Skeletal muscle tissue (tissue), 3 donors: ENCODE measurements at regions not wholly inside any gene's neighbourhood (a gene's known extent, or its start where the extent isn't known, plus 50 kb on each side); places are given as distances from the start of the nearest gene placed in this dataset.
"Not testable (repeated sequence)": the region's sequence is repeated elsewhere in the genome, so short reads cannot be mapped to it uniquely, and the experiment has no call there.

ENCODE experiments used
- H3K27ac ChIP-seq: one replicate; pipeline ENCODE4 v1.7.0; 2013; ENCODE audit warnings: mild to moderate bottlenecking, low read depth, low read length, inconsistent platforms
- H3K27me3 ChIP-seq, 3 donors: one replicate each; pipeline ENCODE4 v1.7.0; 2013; ENCODE audit warnings: low read length in 3 of 3; ENCODE audit not compliant: control insufficient read depth in 3 of 3, insufficient read depth in 3 of 3
- H3K36me3 ChIP-seq, 3 donors: one replicate each; pipeline ENCODE4 v1.7.0; 2013; ENCODE audit warnings: low read length in 3 of 3; ENCODE audit not compliant: control insufficient read depth in 3 of 3, insufficient read depth in 3 of 3
- H3K4me1 ChIP-seq, 3 donors: one replicate each; pipeline ENCODE4 v1.7.0; 2013; ENCODE audit warnings: low read length in 3 of 3, mild to moderate bottlenecking in 3 of 3; ENCODE audit not compliant: control insufficient read depth in 3 of 3, insufficient read depth in 3 of 3
- H3K4me3 ChIP-seq, 3 donors: one replicate each; pipeline ENCODE4 v1.7.0; 2013; ENCODE audit warnings: low read length in 3 of 3
- H3K9ac ChIP-seq, 3 donors: one replicate each; pipeline ENCODE4 v1.7.0; 2013; ENCODE audit warnings: low read length in 3 of 3, mild to moderate bottlenecking in 3 of 3, moderate library complexity in 2 of 3, low read depth in 1 of 3
- H3K9me3 ChIP-seq, 3 donors: one replicate each; pipeline ENCODE4 v1.7.0; 2013; ENCODE audit warnings: low read length in 3 of 3; ENCODE audit not compliant: control insufficient read depth in 3 of 3
- donor health status: Osteomylitis.

DNA sequence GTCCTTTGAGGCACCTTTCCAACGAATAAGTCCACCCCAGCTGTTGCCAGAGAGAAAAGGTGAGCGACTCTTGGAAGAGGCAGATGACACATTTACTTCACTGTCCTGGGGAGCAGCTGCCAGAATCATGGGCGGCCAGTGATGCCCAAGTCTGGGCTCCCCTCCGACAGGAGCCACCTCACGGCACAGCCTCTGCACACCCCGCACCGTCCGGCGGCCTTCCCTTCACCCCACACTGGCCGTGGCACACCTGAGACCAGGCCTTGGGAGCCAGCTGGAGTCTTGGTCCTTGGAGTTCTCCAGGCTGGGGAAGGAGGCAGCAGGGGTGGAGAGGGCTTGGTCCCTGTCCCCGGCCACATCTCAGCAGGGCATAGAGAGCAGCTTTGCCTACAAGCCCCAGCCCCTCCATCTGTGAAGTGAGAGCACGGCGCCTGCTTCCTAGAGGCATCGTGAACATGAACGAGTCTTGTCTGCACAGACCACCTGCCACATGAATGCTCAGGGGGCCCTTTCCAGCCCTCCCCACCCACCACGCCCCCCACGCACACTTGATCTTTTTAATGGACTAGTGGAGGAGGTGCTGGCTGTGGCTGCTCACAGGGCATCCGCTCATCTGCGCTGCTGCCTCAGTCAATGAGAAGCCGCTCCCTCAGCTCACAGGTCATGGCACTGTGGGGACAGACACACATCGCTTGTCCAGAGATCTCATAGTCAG lies 400.2 kb upstream of the MYT1L start:
- H3K9me3 ChIP-seq = no peaks in the 10 kb centered on the region
- no peaks in the 10 kb centered on the region for H3K4me1 ChIP-seq
- H3K9ac ChIP-seq = no peak overlapping the region
- H3K27ac ChIP-seq = no peak overlapping the region
- H3K4me3 ChIP-seq = no peak overlapping the region
- peaks cover 5 to 9% (median 8%) of the 10 kb centered on the region in 3 donors for H3K27me3 ChIP-seq
- no peaks in the 10 kb centered on the region for H3K36me3 ChIP-seq

DNA sequence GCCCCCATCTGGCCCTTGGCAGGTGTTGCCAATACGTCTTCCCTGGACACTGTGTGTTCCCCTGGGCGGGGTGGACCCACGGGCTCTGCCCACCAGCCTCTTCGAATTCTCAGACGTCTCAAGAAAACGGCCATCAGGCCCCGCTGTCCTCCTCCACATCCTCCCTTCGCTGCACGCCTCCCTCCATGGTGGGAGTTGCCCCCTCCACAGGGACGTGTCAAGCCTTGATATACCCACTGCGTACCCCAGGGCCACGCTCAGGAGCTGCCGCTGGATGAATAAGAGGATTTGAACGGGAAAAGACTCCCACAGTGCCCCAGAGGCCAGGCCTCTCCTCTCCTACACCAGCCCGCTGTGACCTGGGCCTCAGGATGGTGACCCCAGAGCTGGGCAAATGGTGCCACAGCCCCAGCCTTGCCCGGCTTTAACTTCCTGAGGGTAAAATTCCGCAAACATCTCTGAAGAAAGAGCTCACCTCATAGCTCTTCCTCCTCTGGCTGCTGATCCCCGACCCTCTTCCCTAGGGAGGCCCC lies 399.3 kb upstream of the MYT1L start:
- Histone ChIP-seq H3K27ac (no peak overlapping the region), H3K4me1 (no peaks in the 10 kb centered on the region), H3K36me3 (no peaks in the 10 kb centered on the region), H3K9ac (no peak overlapping the region), H3K27me3 (peaks cover 5 to 9% (median 8%) of the 10 kb centered on the region in 3 donors), H3K9me3 (no peaks in the 10 kb centered on the region), H3K4me3 (no peak overlapping the region)

DNA sequence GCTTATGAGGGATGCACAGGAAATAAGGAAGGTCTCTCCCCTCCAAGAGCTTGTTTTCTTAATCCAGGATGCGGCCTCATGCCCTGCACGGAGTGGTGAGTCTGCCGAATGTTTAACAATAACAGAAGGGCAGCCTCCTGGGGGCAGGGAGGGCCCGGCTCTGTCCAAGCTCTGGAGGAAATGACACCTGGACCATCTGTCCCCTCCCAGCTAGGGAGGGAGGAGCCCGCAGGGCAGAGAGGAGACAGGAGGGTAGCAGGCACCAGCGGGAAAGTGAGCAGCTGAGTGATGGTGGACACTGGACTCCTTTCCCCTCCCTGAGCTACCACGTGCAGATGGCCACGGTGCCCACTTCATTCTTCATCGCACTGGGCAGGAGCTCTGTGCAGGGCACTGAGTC lies 398.2 kb upstream of the MYT1L start:
- Histone ChIP-seq H3K4me3 (no peak overlapping the region), H3K27me3 (peaks cover 4 to 6% (median 4%) of the 10 kb centered on the region in 3 donors), H3K36me3 (no peaks in the 10 kb centered on the region), H3K9me3 (no peaks in the 10 kb centered on the region), H3K27ac (no peak overlapping the region), H3K4me1 (no peaks in the 10 kb centered on the region), H3K9ac (no peak overlapping the region)

DNA sequence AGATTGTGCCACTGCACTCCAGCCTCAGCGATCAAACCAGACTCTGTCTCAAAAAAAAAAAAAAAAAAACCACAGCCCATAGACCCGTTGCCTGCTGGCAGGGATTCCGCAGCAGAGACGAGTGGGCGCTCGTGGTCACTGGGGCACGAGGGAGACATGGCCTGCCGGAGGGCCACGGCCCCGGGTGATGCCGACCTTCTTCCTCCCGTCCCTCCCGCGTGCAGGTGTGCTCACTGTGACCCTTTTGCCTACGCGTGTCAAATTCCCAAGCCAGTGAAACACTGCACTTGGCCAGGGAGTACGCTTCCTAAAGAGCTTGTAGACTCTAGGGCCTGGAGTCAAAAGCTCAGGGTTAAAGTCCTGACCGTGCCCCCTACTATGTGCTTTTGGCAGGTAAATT lies 397.6 kb upstream of the MYT1L start:
- Histone ChIP-seq H3K27me3 (peaks cover 0 to 3% (median 3%) of the 10 kb centered on the region in 3 donors), H3K4me3 (no peak overlapping the region), H3K9me3 (no peaks in the 10 kb centered on the region), H3K36me3 (no peaks in the 10 kb centered on the region), H3K4me1 (no peaks in the 10 kb centered on the region), H3K9ac (no peak overlapping the region), H3K27ac (no peak overlapping the region)

DNA sequence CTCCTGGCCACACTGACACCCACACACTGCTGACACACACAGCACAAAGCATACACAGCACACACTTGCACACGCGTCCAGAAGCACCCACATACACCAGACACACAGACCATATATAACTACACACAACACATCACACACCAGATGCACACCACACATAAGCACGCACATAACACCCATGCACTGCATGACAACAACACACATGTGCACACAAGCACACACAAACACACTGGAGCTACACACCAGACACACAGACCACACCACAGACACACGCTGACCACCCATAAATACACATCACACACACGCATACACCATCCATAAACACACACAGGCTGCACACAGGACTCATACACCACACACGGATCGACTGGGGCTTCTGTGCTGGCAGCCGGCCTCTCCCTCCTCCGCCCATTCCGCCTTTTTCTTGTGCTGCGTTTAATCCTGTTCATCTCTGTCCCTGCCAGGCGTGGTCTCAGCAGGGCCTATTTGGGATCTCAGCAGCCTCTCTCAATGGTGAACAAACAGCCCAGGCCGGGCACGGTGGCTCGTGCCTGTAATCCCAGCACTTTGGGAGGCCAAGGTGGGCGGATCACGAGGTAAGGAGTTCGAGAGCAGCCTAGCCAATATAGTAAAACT lies 396.9 kb upstream of the MYT1L start:
- H3K36me3 ChIP-seq = no peaks in the 10 kb centered on the region
- H3K4me3 ChIP-seq = no peak overlapping the region
- H3K4me1 ChIP-seq = no peaks in the 10 kb centered on the region
- H3K9me3 ChIP-seq = no peaks in the 10 kb centered on the region
- no peak overlapping the region for H3K27ac ChIP-seq
- peaks cover 3 to 4% (median 3%) of the 10 kb centered on the region in 3 donors for H3K27me3 ChIP-seq
- no peak overlapping the region for H3K9ac ChIP-seq

DNA sequence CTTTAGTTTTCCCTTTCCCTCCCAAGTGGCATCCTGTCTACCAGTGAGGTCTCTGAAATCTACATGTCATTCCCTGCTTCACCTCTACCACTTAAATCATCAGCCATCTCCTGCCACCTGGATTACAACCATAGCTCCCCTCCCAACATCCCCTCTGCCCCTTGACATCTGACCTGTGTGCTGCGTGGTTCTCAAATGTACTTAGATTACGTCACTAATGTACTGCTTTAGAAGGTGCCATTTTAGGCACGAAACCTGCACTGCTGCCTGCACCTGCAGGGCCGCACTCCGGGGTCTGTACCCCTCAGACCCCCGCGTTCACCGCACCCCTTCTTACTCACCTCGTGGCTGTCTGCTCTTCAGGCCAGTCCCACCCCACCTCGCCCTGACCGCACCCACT lies 395.1 kb upstream of the MYT1L start:
- Histone ChIP-seq H3K27ac (no peak overlapping the region), H3K9me3 (no peaks in the 10 kb centered on the region), H3K9ac (no peak overlapping the region), H3K4me3 (no peak overlapping the region), H3K27me3 (peaks cover 3 to 4% (median 3%) of the 10 kb centered on the region in 3 donors), H3K36me3 (no peaks in the 10 kb centered on the region), H3K4me1 (no peaks in the 10 kb centered on the region)

DNA sequence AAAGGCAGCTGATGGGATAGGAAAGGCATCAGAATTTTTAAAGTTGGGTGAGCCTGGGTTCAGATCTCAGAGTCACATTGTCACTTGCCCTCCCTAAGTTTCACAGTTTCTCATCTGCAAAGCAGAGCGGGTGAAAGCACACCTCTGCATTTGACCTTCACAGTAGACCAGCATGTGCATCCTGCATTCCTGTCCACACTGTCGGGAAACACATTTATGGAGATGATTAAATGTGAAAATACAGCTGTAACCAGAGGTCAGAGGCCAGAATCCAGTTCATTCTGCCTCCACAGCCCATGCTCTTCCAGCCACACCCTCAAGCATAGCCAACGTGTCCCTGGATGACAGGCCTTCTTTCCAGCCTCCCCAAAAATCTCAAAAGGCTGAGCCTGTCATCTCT lies 392.0 kb upstream of the MYT1L start:
- H3K4me1 ChIP-seq = no peaks in the 10 kb centered on the region
- H3K36me3 ChIP-seq = no peaks in the 10 kb centered on the region
- H3K9me3 ChIP-seq = no peaks in the 10 kb centered on the region
- no peak overlapping the region for H3K4me3 ChIP-seq
- no peak overlapping the region for H3K9ac ChIP-seq
- H3K27me3 ChIP-seq = peaks cover 0 to 4% (median 3%) of the 10 kb centered on the region in 3 donors
- no peak overlapping the region for H3K27ac ChIP-seq

DNA sequence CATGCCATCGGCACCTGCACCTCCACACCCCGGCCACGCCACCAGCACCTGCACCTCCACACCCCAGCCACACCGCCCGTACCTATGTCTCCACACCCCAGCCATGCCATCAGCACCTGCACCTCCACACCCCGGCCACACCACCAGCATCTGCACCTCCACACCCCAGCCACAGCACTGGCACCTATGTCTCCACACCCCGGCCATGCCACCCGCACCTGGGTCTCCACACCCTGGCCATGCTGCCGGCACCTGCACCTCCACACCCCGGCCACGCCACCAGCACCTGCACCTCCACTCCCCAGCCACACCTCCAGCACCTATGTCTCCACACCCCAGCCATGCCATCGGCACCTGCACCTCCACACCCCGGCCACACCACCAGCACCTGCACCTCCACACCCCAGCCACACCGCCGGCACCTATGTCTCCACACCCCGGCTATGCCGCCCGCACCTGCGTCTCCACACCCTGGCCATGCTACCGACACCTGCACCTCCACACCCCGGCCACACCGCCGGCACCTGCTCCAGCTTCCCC lies 390.3 kb upstream of the MYT1L start:
- H3K4me3 ChIP-seq = no peak overlapping the region
- H3K4me1 ChIP-seq = no peaks in the 10 kb centered on the region
- H3K9ac ChIP-seq = no peak overlapping the region
- H3K27ac ChIP-seq = no peak overlapping the region
- peaks cover 0 to 8% (median 4%) of the 10 kb centered on the region in 3 donors for H3K27me3 ChIP-seq
- H3K9me3 ChIP-seq = no peaks in the 10 kb centered on the region
- H3K36me3 ChIP-seq = no peaks in the 10 kb centered on the region

DNA sequence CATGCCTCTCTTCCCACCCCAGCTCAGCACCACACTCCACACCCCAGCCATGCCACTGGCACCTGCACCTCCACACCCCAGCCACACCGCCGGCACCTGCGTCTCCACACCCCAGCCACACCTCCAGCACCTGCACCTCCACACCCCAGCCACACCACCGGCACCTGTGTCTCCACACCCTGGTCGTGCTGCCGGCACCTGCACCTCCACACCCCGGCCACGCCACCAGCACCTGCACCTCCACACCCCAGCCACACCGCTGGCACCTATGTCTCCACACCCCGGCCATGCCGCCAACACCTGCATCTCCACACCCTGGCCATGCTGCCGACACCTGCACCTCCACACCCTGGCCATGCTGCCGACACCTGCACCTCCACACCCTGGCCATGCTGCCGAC lies 389.7 kb upstream of the MYT1L start:
- not testable (repeated sequence) for H3K4me3 ChIP-seq, H3K27ac ChIP-seq, H3K36me3 ChIP-seq, H3K27me3 ChIP-seq, H3K9me3 ChIP-seq, H3K9ac ChIP-seq, H3K4me1 ChIP-seq

DNA sequence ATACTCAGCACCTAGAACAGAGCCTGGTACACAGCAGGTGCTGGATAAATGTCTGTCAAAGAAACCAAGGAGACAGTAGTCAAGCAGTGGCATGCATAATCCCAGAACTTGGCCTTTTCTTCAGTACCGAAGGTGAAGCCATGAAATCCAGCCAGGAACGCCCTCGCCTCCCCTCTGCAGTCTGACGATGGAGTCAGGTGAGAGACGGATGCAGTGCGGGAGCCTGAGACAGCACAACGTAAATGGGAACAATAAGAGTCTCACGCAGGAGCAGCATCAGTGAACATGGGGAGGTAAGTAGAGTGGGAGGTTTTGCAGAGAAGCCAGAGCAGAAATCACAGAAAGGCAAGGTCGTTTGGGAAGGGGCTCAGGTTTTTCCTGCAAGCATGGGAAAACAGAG lies 389.3 kb upstream of the MYT1L start:
- Histone ChIP-seq H3K36me3 (no peaks in the 10 kb centered on the region), H3K27ac (no peak overlapping the region), H3K9me3 (no peaks in the 10 kb centered on the region), H3K4me3 (no peak overlapping the region), H3K27me3 (peaks cover 0 to 12% (median 4%) of the 10 kb centered on the region in 3 donors), H3K4me1 (no peaks in the 10 kb centered on the region), H3K9ac (no peak overlapping the region)
